Mammary epithelial cell (primary cell): ENCODE measurements at regions not wholly inside any gene's neighbourhood (a gene's known extent, or its start where the extent isn't known, plus 50 kb on each side); places are given as distances from the start of the nearest gene placed in this dataset.

ENCODE experiments used
- EZH2 ChIP-seq: IDR thresholded peaks from 2 replicates; pipeline ENCODE4 v1.6.1; 2012; ENCODE audit warnings: low read length, inconsistent platforms, borderline replicate concordance
- TF ChIP-seq, protein P1 (sequence below), 2 donors: IDR thresholded peaks in 1 of 2; conservative IDR thresholded peaks in 1 of 2; 2 replicates each; pipeline ENCODE4 v1.5.1; 2011 to 2012; ENCODE audit warnings: inconsistent platforms in 2 of 2, low read length in 2 of 2, mild to moderate bottlenecking in 2 of 2, control low read depth in 1 of 2, low read depth in 1 of 2; ENCODE audit not compliant: insufficient read depth in 1 of 2; ENCODE audit errors: extremely low read depth in 1 of 2

DNA sequence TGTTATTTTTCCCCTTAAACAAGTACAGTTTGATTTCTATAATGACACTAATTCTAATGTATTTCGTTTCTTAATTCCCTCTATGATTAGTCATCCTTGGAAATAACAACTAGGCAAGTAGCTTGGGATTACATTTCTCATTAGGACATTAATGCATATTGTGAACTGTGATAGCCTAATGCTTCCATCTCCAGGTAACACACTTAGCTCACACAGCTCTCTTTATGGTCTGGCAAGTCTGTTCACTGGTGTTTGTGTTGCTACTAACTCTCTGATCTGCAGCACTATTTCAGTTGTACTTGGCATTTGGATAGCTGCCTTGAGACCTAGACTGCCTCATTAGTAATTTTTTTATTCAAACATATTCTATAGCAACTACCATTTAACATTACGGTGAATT lies 853.2 kb downstream of the SORCS3 start:
- TF ChIP-seq, protein P1, sequence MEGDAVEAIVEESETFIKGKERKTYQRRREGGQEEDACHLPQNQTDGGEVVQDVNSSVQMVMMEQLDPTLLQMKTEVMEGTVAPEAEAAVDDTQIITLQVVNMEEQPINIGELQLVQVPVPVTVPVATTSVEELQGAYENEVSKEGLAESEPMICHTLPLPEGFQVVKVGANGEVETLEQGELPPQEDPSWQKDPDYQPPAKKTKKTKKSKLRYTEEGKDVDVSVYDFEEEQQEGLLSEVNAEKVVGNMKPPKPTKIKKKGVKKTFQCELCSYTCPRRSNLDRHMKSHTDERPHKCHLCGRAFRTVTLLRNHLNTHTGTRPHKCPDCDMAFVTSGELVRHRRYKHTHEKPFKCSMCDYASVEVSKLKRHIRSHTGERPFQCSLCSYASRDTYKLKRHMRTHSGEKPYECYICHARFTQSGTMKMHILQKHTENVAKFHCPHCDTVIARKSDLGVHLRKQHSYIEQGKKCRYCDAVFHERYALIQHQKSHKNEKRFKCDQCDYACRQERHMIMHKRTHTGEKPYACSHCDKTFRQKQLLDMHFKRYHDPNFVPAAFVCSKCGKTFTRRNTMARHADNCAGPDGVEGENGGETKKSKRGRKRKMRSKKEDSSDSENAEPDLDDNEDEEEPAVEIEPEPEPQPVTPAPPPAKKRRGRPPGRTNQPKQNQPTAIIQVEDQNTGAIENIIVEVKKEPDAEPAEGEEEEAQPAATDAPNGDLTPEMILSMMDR (conservative IDR thresholded peaks at IDR 0.05 in 1 of 2, IDR thresholded peaks at IDR 0.05 in 1 of 2; ENCODE audit: extremely low read depth in 1 of 2, insufficient read depth in 1 of 2, low read depth in 1 of 2, low read length in 2 of 2) = no peak
- TF ChIP-seq EZH2 = no peak
